Endothelial cell of umbilical vein (primary cell): ENCODE measurements at regions not wholly inside any gene's neighbourhood (a gene's known extent, or its start where the extent isn't known, plus 50 kb on each side); places are given as distances from the start of the nearest gene placed in this dataset.

ENCODE experiments used
- BruUV-seq: library from RNA; stranded (reverse); fragments of 400-500 nt; replicated peaks from 2 replicates; lab custom pipeline; 2021; lab: Mats Ljungman, UMichigan
- CTCF ChIA-PET: fragments of 300-600, 350-600 bp; sonication (Branson Sonifier 250); formaldehyde crosslinking; loops from one replicate; lab custom pipeline; 2021; ENCODE audit warnings: antibody characterized with exemption, inconsistent platforms; lab: Charles Lee
- POLR2A ChIA-PET: fragments of 300-600, 350-600 bp; sonication (Branson Sonifier 250); formaldehyde crosslinking; loops from one replicate; lab custom pipeline; 2021; ENCODE audit warnings: antibody characterized with exemption, inconsistent platforms; lab: Charles Lee
- DNase-seq: peaks from one replicate; pipeline ENCODE4 v3.0.0-alpha.2; 2011; ENCODE audit warnings: low read depth, low spot score
- FAIRE-seq: peaks from 2 replicates; lab custom pipeline; 2011; peaks lifted over from hg19 to GRCh38; lab: Jason Lieb, UNC
- H2AFZ ChIP-seq: 2 replicates; pipeline ENCODE4 v1.6.0; 2012; ENCODE audit warnings: low read depth, low read length, control low read depth, inconsistent platforms
- H3K27ac ChIP-seq: 2 replicates; pipeline ENCODE4 v1.5.1; 2011; ENCODE audit warnings: low read depth, mild to moderate bottlenecking, control low read depth, low read length, moderate library complexity; ENCODE audit not compliant: insufficient read depth
- H3K27me3 ChIP-seq, 2 experiments: 2 replicates each; pipeline versions ENCODE4 v1.6.0 to v1.6.1; 2011; ENCODE audit warnings: low read length in 2 of 2, mixed read lengths in 1 of 2; ENCODE audit not compliant: control insufficient read depth in 2 of 2, insufficient read depth in 2 of 2
- H3K36me3 ChIP-seq, 2 experiments: 2 replicates in 1 of 2; 3 replicates in 1 of 2; pipeline ENCODE4 v1.5.1; 2011; ENCODE audit warnings: low read length in 2 of 2, mild to moderate bottlenecking in 1 of 2, moderate library complexity in 1 of 2; ENCODE audit not compliant: control insufficient read depth in 2 of 2, insufficient read depth in 2 of 2; ENCODE audit errors: extremely low read depth in 1 of 2
- H3K4me1 ChIP-seq: 3 replicates; pipeline ENCODE4 v1.5.1; 2011; ENCODE audit warnings: mild to moderate bottlenecking, low read length; ENCODE audit not compliant: control insufficient read depth, insufficient read depth; ENCODE audit errors: extremely low read depth
- H3K4me2 ChIP-seq: 2 replicates; pipeline ENCODE4 v1.6.1; 2011; ENCODE audit warnings: low read length, control low read depth, mixed read lengths; ENCODE audit not compliant: insufficient read depth
- H3K4me3 ChIP-seq, 3 experiments: fragments of 200-600 bp in 1 of 3; sonication (generic), shearing (Covaris generic) in 1 of 3; replicated peaks in 1 of 3; 2 replicates each; pipeline ENCODE4 v1.5.1; 2011 to 2016; ENCODE audit warnings: control low read depth in 3 of 3, low read length in 3 of 3, mild to moderate bottlenecking in 2 of 3, inconsistent platforms in 1 of 3, low read depth in 1 of 3, moderate library complexity in 1 of 3; ENCODE audit not compliant: insufficient read depth in 1 of 3
- H3K79me2 ChIP-seq: 2 replicates; pipeline ENCODE4 v1.6.0; 2012; ENCODE audit warnings: low read length, inconsistent platforms; ENCODE audit not compliant: control insufficient read depth, insufficient read depth
- H3K9ac ChIP-seq: replicated peaks from 2 replicates; pipeline ENCODE3; 2011; ENCODE audit warnings: low read length, control low read depth; ENCODE audit not compliant: insufficient read depth; ENCODE audit errors: extremely low read depth
- H3K9me1 ChIP-seq: replicated peaks from 3 replicates; pipeline ENCODE4 v1.6.0; 2011; ENCODE audit warnings: mild to moderate bottlenecking, low read length; ENCODE audit not compliant: control insufficient read depth, insufficient read depth; ENCODE audit errors: extremely low read depth
- H3K9me3 ChIP-seq: replicated peaks from 2 replicates; pipeline ENCODE4 v1.5.1; 2012; ENCODE audit warnings: low read length, inconsistent platforms; ENCODE audit not compliant: control insufficient read depth, insufficient read depth
- H4K20me1 ChIP-seq: replicated peaks from 2 replicates; pipeline ENCODE3; 2011; ENCODE audit warnings: mild to moderate bottlenecking, low read length; ENCODE audit not compliant: control insufficient read depth, insufficient read depth; ENCODE audit errors: extremely low read depth
- CTCF ChIP-seq, 2 donors: IDR thresholded peaks; 1 replicate in 1 of 2; 2 replicates in 1 of 2; pipeline ENCODE4 v1.5.1; 2011; ENCODE audit warnings: low read length in 2 of 2, mild to moderate bottlenecking in 2 of 2, moderate library complexity in 2 of 2, control low read depth in 1 of 2, inconsistent platforms in 1 of 2, low read depth in 1 of 2; ENCODE audit not compliant: insufficient read depth in 1 of 2; ENCODE audit errors: extremely low read depth in 1 of 2
- EZH2 ChIP-seq: IDR thresholded peaks from 2 replicates; pipeline ENCODE4 v1.6.1; 2012; ENCODE audit warnings: borderline replicate concordance, low read depth, mild to moderate bottlenecking, moderate library complexity, low read length, inconsistent platforms; ENCODE audit not compliant: severe bottlenecking
- FOS ChIP-seq: IDR thresholded peaks from 2 replicates; pipeline ENCODE4 v1.6.1; 2011; ENCODE audit warnings: mild to moderate bottlenecking, low read length, moderate library complexity, borderline replicate concordance; ENCODE audit not compliant: insufficient read depth
- GATA2 ChIP-seq: IDR thresholded peaks from 2 replicates; pipeline ENCODE4 v1.7.0; 2011; ENCODE audit warnings: low read depth, mild to moderate bottlenecking, moderate library complexity, mixed read lengths, low read length; ENCODE audit not compliant: insufficient read length, insufficient read depth
- JUN ChIP-seq: IDR thresholded peaks from 2 replicates; pipeline ENCODE4 v1.6.1; 2011; ENCODE audit warnings: borderline replicate concordance, low read depth; ENCODE audit not compliant: insufficient read length, insufficient read depth
- MAX ChIP-seq: IDR thresholded peaks from 2 replicates; pipeline ENCODE4 v1.6.1; 2011; ENCODE audit not compliant: insufficient read depth, insufficient read length
- MYC ChIP-seq: IDR thresholded peaks from one replicate; pipeline ENCODE4 v1.6.1; 2011; ENCODE audit warnings: mild to moderate bottlenecking, low read depth, low read length
- POLR2A ChIP-seq: IDR thresholded peaks from 2 replicates; pipeline ENCODE4 v1.6.1; 2012; ENCODE audit warnings: low read depth, mild to moderate bottlenecking, control low read depth, low read length
- POLR2AphosphoS5 ChIP-seq: IDR thresholded peaks from 2 replicates; pipeline ENCODE4 v1.6.1; 2012; ENCODE audit warnings: low read depth, mild to moderate bottlenecking, control low read depth, low read length, moderate library complexity; ENCODE audit not compliant: insufficient read depth
- dilution Hi-C: fragments of 300-500 bp; cut with MboI; formaldehyde crosslinking; loops from one replicate; pipeline ENCODE4 v1.15.0; 2019; ENCODE audit warnings: low sequenced_read_pairs; ENCODE audit not compliant: extremely low pct_ligation_motif_present
- intact Hi-C: fragments of 100-400 bp; cut with micrococcal nuclease; formaldehyde crosslinking; loops from one replicate; pipeline ENCODE4 v1.10.0; 2022

GRCh38 chr6:169161572-169162167 is 92.0 kb downstream of the THBS2 start:
- no peak for FAIRE-seq

More at GRCh38 chr6:169161572-169162167, 92.0 kb downstream of the THBS2 start:
- Histone ChIP-seq H3K4me2 (no peak overlapping the region), H3K9ac (no peak overlapping the region), H2AFZ (no peak overlapping the region), H3K27me3 (no peaks in the 10 kb centered on the region), H4K20me1 (no peaks in the 10 kb centered on the region), H3K36me3 (no peaks in the 10 kb centered on the region), H3K9me1 (no peaks in the 10 kb centered on the region), H3K4me1 (no peaks in the 10 kb centered on the region), H3K4me3 (no peak overlapping the region), H3K79me2 (no peaks in the 10 kb centered on the region), H3K9me3 (no peaks in the 10 kb centered on the region), H3K27ac (no peak overlapping the region)
- CTCF ChIA-PET: no interaction called here
- dilution Hi-C loops: no loop called here
- POLR2A ChIA-PET: no interaction called here
- TF ChIP-seq CTCF (IDR thresholded peaks at IDR 0.05; ENCODE audit: extremely low read depth in 1 of 2, insufficient read depth in 1 of 2, low read depth in 1 of 2, low read length in 2 of 2) (no peak), MAX (no peak), MYC (no peak), POLR2AphosphoS5 (no peak), POLR2A (no peak), JUN (no peak), EZH2 (no peak), GATA2 (no peak), FOS (no peak)
- BruUV-seq: no TSS peak
- intact Hi-C loops: no loop called here
- no peak for DNase-seq
